ENCODE measurements at regions not wholly inside any gene's neighbourhood (a gene's known extent, or its start where the extent isn't known, plus 50 kb on each side); places are given as distances from the start of the nearest gene placed in this dataset.

DNA sequence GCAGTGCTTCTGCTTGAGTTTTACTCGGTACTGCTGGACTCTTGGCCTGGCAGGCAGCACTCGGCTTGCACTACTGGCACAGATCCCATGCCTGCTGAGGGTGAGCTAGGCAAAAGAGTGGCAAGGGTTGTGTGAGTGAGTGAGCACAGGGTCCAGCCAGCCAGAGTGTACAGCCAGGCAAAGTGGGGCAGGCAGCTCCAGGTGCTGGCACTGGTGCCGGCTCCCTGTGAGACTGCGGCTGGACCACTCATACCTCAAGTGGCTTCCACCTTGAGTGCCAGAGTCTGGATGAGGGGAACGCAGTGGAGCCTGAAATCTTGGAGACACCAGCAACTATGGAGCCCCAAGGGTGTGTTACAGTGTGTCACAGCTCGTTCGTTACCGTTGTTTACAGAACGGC is 1451.9 kb upstream of the AGA start:
- Histone ChIP-seq H3K4me2 (ENCODE audit: low read depth, low read length) (no peak overlapping the region), H3K27ac (ENCODE audit: extremely low read length, insufficient read depth, low read length) (no peak overlapping the region), H3K36me3 (replicated peaks in 1 of 2; ENCODE audit: control insufficient read depth in 1 of 2, insufficient read depth in 2 of 2, low read length in 2 of 2) (no peaks in the 10 kb centered on the region), H3K27me3 (ENCODE audit: control insufficient read depth in 1 of 2, insufficient read depth in 2 of 2, low read length in 2 of 2) (no peaks in the 10 kb centered on the region), H3K4me1 (ENCODE audit: insufficient read depth, low read length) (no peaks in the 10 kb centered on the region), H3K4me3 (replicated peaks in 1 of 3; ENCODE audit: insufficient read depth in 1 of 3, low read depth in 2 of 3, low read length in 3 of 3) (no peak overlapping the region), H2AFZ (ENCODE audit: low read length) (no peak overlapping the region), H3K9ac (ENCODE audit: insufficient read depth, low read depth, low read length) (no peak overlapping the region), H3K9me3 (ENCODE audit: low read length) (no peaks in the 10 kb centered on the region; the same call in 1 of the 2 replicates), H3K79me2 (ENCODE audit: insufficient read depth, low read length) (no peaks in the 10 kb centered on the region), H4K20me1 (ENCODE audit: insufficient read depth, low read length) (no peaks in the 10 kb centered on the region)
- in situ Hi-C loops (cut with HindIII; ENCODE audit: extremely low pct_ligation_motif_present, low pct_unique_long_range_greater_than_20kb) (no loop called here), intact Hi-C loops (cut with micrococcal nuclease; ENCODE audit: unreplicated experiment) (no loop called here)
- FAIRE-seq: no peak
- no peak for DNase-seq (ENCODE audit: low spot score)
- CTCF ChIA-PET (ENCODE audit: low intra/inter-chr PET ratio, low total read pairs): no interaction called here
- POLR2A ChIA-PET: no interaction called here
- TF ChIP-seq THAP11 (CRISPR knock-in tag; IDR thresholded peaks at IDR 0.05) (no peak), RBAK (CRISPR knock-in tag; IDR thresholded peaks at IDR 0.05) (no peak), ZNF256 (CRISPR knock-in tag; conservative IDR thresholded peaks at IDR 0.05) (no peak), IRF2 (CRISPR knock-in tag; IDR thresholded peaks at IDR 0.05) (no peak)
- TF ChIP-seq, protein P1, sequence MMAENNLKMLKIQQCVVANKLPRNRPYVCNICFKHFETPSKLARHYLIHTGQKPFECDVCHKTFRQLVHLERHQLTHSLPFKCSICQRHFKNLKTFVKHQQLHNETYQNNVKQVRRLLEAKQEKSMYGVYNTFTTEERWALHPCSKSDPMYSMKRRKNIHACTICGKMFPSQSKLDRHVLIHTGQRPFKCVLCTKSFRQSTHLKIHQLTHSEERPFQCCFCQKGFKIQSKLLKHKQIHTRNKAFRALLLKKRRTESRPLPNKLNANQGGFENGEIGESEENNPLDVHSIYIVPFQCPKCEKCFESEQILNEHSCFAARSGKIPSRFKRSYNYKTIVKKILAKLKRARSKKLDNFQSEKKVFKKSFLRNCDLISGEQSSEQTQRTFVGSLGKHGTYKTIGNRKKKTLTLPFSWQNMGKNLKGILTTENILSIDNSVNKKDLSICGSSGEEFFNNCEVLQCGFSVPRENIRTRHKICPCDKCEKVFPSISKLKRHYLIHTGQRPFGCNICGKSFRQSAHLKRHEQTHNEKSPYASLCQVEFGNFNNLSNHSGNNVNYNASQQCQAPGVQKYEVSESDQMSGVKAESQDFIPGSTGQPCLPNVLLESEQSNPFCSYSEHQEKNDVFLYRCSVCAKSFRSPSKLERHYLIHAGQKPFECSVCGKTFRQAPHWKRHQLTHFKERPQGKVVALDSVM (CRISPR knock-in tag; IDR thresholded peaks at IDR 0.05): no peak
- TF ChIP-seq, protein P2, sequence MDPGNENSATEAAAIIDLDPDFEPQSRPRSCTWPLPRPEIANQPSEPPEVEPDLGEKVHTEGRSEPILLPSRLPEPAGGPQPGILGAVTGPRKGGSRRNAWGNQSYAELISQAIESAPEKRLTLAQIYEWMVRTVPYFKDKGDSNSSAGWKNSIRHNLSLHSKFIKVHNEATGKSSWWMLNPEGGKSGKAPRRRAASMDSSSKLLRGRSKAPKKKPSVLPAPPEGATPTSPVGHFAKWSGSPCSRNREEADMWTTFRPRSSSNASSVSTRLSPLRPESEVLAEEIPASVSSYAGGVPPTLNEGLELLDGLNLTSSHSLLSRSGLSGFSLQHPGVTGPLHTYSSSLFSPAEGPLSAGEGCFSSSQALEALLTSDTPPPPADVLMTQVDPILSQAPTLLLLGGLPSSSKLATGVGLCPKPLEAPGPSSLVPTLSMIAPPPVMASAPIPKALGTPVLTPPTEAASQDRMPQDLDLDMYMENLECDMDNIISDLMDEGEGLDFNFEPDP (CRISPR knock-in tag; conservative IDR thresholded peaks at IDR 0.05): no peak
- TF ChIP-seq, protein P3, sequence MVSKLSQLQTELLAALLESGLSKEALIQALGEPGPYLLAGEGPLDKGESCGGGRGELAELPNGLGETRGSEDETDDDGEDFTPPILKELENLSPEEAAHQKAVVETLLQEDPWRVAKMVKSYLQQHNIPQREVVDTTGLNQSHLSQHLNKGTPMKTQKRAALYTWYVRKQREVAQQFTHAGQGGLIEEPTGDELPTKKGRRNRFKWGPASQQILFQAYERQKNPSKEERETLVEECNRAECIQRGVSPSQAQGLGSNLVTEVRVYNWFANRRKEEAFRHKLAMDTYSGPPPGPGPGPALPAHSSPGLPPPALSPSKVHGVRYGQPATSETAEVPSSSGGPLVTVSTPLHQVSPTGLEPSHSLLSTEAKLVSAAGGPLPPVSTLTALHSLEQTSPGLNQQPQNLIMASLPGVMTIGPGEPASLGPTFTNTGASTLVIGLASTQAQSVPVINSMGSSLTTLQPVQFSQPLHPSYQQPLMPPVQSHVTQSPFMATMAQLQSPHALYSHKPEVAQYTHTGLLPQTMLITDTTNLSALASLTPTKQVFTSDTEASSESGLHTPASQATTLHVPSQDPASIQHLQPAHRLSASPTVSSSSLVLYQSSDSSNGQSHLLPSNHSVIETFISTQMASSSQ (IDR thresholded peaks at IDR 0.05; ENCODE audit: low read depth): no peak
- TF ChIP-seq, protein P3 (CRISPR knock-in tag; IDR thresholded peaks at IDR 0.05; ENCODE audit: borderline replicate concordance): no peak
- no TSS peak for BruUV-seq (replicated peaks)
- ATAC-seq: no peak
- 40% methylated on average over 5 of the region's 9 CpGs for WGBS (ENCODE audit: low lambda C conversion rate)

All from HepG2 (cell line).